IMR-90 (cell line): ENCODE measurements at regions not wholly inside any gene's neighbourhood (a gene's known extent, or its start where the extent isn't known, plus 50 kb on each side); places are given as distances from the start of the nearest gene placed in this dataset.

Experiments
- BHLHE40 ChIP-seq: fragments of 150-350 bp; IDR thresholded peaks from 2 replicates; pipeline ENCODE4 v1.6.1; 2016; ENCODE audit warnings: mild to moderate bottlenecking, low read depth, low read length
- CEBPB ChIP-seq: IDR thresholded peaks from 2 replicates; pipeline ENCODE4 v1.6.1; 2012; ENCODE audit warnings: low read depth, low read length, improper control_type of control experiment
- CHD1 ChIP-seq: IDR thresholded peaks from 2 replicates; pipeline ENCODE4 v1.6.1; 2012; ENCODE audit warnings: low read depth, low read length, improper control_type of control experiment
- FOS ChIP-seq: fragments of 150-350 bp; IDR thresholded peaks from 2 replicates; pipeline ENCODE4 v1.6.1; 2016; ENCODE audit warnings: low read depth, low read length
- MAFK ChIP-seq: IDR thresholded peaks from 2 replicates; pipeline ENCODE4 v1.6.1; 2012; ENCODE audit warnings: low read depth, low read length, improper control_type of control experiment
- MAZ ChIP-seq: IDR thresholded peaks from 2 replicates; pipeline ENCODE4 v1.6.1; 2012; ENCODE audit warnings: low read depth, mild to moderate bottlenecking, low read length, improper control_type of control experiment, moderate library complexity, borderline replicate concordance
- MXI1 ChIP-seq: IDR thresholded peaks from 2 replicates; pipeline ENCODE4 v1.6.1; 2012; ENCODE audit warnings: low read depth, mild to moderate bottlenecking, low read length, moderate library complexity, borderline replicate concordance
- POLR2A ChIP-seq: IDR thresholded peaks from 2 replicates; pipeline ENCODE4 v1.6.1; 2012; ENCODE audit warnings: mild to moderate bottlenecking, low read depth, low read length
- RAD21 ChIP-seq: IDR thresholded peaks from 2 replicates; pipeline ENCODE4 v1.6.1; 2012; ENCODE audit warnings: low read length, improper control_type of control experiment
- RCOR1 ChIP-seq: IDR thresholded peaks from 2 replicates; pipeline ENCODE4 v1.6.1; 2012; ENCODE audit warnings: mild to moderate bottlenecking, low read length, improper control_type of control experiment; ENCODE audit not compliant: insufficient replicate concordance
- RFX5 ChIP-seq: IDR thresholded peaks from 2 replicates; pipeline ENCODE4 v1.8.0; 2012; ENCODE audit warnings: low read depth, mild to moderate bottlenecking, low read length, moderate library complexity
- TF ChIP-seq, protein P1 (sequence below): conservative IDR thresholded peaks from 2 replicates; pipeline ENCODE4 v1.5.1; 2012; ENCODE audit warnings: mild to moderate bottlenecking, low read depth, low read length, improper control_type of control experiment
- TF ChIP-seq, protein P2 (sequence below): fragments of 150-350 bp; IDR thresholded peaks from 2 replicates; pipeline ENCODE4 v1.6.1; 2017; ENCODE audit warnings: mild to moderate bottlenecking, antibody characterized with exemption, low read length, low read depth
- TF ChIP-seq, protein P3 (sequence below): fragments of 150-350 bp; IDR thresholded peaks from 2 replicates; pipeline ENCODE4 v1.6.1; 2016; ENCODE audit warnings: low read depth, mild to moderate bottlenecking, low read length, moderate library complexity, borderline replicate concordance

DNA sequence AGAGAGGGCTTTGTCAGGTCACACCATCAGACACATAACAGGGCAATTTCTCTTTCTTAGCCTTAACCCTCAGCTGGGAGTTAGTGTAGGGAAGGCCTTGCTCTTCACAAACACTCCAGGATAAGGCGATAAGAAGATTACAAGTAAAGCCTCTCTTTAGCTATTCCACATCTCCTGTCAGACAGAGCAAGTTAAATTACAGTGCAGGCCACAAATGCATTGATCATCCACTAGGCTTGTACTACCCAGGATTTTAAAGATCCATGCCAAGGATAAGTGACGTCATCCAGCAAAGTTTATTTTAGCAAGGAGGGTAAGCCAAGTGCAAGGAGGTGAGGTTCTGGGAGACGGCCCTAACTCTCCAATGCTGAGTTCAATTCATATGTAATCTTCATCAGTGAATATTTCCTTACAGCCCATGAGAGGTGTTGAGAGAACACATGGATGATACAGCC lies 890.6 kb upstream of the NR2F2 start:
- TF ChIP-seq, protein P1, sequence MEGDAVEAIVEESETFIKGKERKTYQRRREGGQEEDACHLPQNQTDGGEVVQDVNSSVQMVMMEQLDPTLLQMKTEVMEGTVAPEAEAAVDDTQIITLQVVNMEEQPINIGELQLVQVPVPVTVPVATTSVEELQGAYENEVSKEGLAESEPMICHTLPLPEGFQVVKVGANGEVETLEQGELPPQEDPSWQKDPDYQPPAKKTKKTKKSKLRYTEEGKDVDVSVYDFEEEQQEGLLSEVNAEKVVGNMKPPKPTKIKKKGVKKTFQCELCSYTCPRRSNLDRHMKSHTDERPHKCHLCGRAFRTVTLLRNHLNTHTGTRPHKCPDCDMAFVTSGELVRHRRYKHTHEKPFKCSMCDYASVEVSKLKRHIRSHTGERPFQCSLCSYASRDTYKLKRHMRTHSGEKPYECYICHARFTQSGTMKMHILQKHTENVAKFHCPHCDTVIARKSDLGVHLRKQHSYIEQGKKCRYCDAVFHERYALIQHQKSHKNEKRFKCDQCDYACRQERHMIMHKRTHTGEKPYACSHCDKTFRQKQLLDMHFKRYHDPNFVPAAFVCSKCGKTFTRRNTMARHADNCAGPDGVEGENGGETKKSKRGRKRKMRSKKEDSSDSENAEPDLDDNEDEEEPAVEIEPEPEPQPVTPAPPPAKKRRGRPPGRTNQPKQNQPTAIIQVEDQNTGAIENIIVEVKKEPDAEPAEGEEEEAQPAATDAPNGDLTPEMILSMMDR: no peak
- TF ChIP-seq RCOR1: no peak
- TF ChIP-seq MAFK: no peak
- TF ChIP-seq, protein P2, sequence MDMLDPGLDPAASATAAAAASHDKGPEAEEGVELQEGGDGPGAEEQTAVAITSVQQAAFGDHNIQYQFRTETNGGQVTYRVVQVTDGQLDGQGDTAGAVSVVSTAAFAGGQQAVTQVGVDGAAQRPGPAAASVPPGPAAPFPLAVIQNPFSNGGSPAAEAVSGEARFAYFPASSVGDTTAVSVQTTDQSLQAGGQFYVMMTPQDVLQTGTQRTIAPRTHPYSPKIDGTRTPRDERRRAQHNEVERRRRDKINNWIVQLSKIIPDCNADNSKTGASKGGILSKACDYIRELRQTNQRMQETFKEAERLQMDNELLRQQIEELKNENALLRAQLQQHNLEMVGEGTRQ: no peak
- no peak for TF ChIP-seq MAZ
- no peak for TF ChIP-seq FOS
- TF ChIP-seq POLR2A: no peak
- no peak for TF ChIP-seq CHD1
- TF ChIP-seq BHLHE40: no peak
- TF ChIP-seq CEBPB: no peak
- no peak for TF ChIP-seq RFX5
- TF ChIP-seq RAD21: no peak
- TF ChIP-seq, protein P3, sequence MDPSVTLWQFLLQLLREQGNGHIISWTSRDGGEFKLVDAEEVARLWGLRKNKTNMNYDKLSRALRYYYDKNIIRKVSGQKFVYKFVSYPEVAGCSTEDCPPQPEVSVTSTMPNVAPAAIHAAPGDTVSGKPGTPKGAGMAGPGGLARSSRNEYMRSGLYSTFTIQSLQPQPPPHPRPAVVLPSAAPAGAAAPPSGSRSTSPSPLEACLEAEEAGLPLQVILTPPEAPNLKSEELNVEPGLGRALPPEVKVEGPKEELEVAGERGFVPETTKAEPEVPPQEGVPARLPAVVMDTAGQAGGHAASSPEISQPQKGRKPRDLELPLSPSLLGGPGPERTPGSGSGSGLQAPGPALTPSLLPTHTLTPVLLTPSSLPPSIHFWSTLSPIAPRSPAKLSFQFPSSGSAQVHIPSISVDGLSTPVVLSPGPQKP: no peak
- no peak for TF ChIP-seq MXI1
